ENCODE measurements at regions not wholly inside any gene's neighbourhood (a gene's known extent, or its start where the extent isn't known, plus 50 kb on each side); places are given as distances from the start of the nearest gene placed in this dataset.

- DNase-seq, result no peak
Measured at GRCh38 chr1:243910607-243911006, 60.6 kb upstream of the AKT3 start.

- DNase-seq, result no peak
Measured at GRCh38 chr1:243903895-243904294, 53.9 kb upstream of the AKT3 start.

GRCh38 chr1:243903041-243903440, 53.0 kb upstream of the AKT3 start:
- no peak for DNase-seq

- no peak for DNase-seq
Measured at GRCh38 chr1:243902100-243902499, 52.1 kb upstream of the AKT3 start.
